ENCODE measurements at regions not wholly inside any gene's neighbourhood (a gene's known extent, or its start where the extent isn't known, plus 50 kb on each side); places are given as distances from the start of the nearest gene placed in this dataset.

GRCh38 chr17:65324611-65325342 lies 187.6 kb downstream of the RGS9 start:
- no peak for TF ChIP-seq POLR2A (IDR thresholded peaks at IDR 0.05)
- no peak for TF ChIP-seq CTCF (IDR thresholded peaks at IDR 0.05)
